ENCODE measurements at regions not wholly inside any gene's neighbourhood (a gene's known extent, or its start where the extent isn't known, plus 50 kb on each side); places are given as distances from the start of the nearest gene placed in this dataset.
"Not testable (repeated sequence)": the region's sequence is repeated elsewhere in the genome, so short reads cannot be mapped to it uniquely, and the experiment has no call there.

GRCh38 chr1:228681076-228681565 is 54.2 kb upstream of the RHOU start:
- DNase-seq: not testable (repeated sequence)

GRCh38 chr1:228683428-228683827 is 51.9 kb upstream of the RHOU start:
- DNase-seq: no peak

DNA sequence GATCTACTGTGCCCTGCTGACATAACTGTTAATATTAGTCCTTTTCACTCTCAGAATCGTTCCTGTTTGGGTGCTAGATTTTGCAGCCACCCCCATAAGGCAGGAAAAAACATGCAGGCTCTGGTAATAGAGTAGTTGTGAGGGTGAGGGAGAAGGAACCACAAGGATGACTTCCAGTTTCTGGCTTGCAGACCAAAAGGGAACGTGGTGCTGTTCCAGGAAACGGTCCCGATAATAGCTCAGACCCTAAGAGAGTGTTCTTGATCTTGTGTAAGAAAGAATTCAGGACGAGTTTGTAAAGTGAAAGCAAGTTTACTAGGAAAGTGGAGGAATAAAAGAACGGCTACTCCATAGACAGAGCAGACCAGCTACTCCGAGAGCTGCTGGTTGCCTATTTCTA is 50.7 kb upstream of the RHOU start:
- no peak for DNase-seq

GRCh38 chr1:228685081-228685660 is 50.1 kb upstream of the RHOU start:
- no peak for DNase-seq

Data from NCI-H2081 (cell line).